ENCODE measurements at regions not wholly inside any gene's neighbourhood (a gene's known extent, or its start where the extent isn't known, plus 50 kb on each side); places are given as distances from the start of the nearest gene placed in this dataset.

- DNase-seq, result no peak
Measured at GRCh38 chr5:61264273-61264661, 67.8 kb upstream of the ZSWIM6 start.

- no peak for DNase-seq
Measured at GRCh38 chr5:61267116-61267515, 64.9 kb upstream of the ZSWIM6 start.

GRCh38 chr5:61268871-61269270 is 63.2 kb upstream of the ZSWIM6 start:
- DNase-seq, result no peak

- DNase-seq, result no peak
Measured at GRCh38 chr5:61270510-61271165, 61.4 kb upstream of the ZSWIM6 start.

GRCh38 chr5:61272688-61273087 is 59.4 kb upstream of the ZSWIM6 start:
- DNase-seq, result no peak

- DNase-seq, result no peak
Measured at GRCh38 chr5:61273279-61273975, 58.6 kb upstream of the ZSWIM6 start.

- DNase-seq, result no peak
Measured at GRCh38 chr5:61274511-61274911, 57.5 kb upstream of the ZSWIM6 start.

- peak; percentile 75 for DNase-seq
Measured at GRCh38 chr5:61275841-61276240, 56.2 kb upstream of the ZSWIM6 start.

- DNase-seq, result no peak
Measured at GRCh38 chr5:61277190-61277589, 54.9 kb upstream of the ZSWIM6 start.

- DNase-seq, result no peak
Measured at GRCh38 chr5:61277781-61278180, 54.3 kb upstream of the ZSWIM6 start.

- DNase-seq, result no peak
Measured at GRCh38 chr5:61279725-61280124, 52.3 kb upstream of the ZSWIM6 start.

- DNase-seq, result no peak
Measured at GRCh38 chr5:61280205-61280604, 51.9 kb upstream of the ZSWIM6 start.

GRCh38 chr5:61280761-61281427 is 51.2 kb upstream of the ZSWIM6 start:
- DNase-seq, result no peak

GRCh38 chr5:61281686-61282085 is 50.4 kb upstream of the ZSWIM6 start:
- no peak for DNase-seq

Measured in CD4-positive, alpha-beta T cell treated with Interferon gamma for 1 hour (primary cell).